ENCODE measurements at regions not wholly inside any gene's neighbourhood (a gene's known extent, or its start where the extent isn't known, plus 50 kb on each side); places are given as distances from the start of the nearest gene placed in this dataset.

DNA sequence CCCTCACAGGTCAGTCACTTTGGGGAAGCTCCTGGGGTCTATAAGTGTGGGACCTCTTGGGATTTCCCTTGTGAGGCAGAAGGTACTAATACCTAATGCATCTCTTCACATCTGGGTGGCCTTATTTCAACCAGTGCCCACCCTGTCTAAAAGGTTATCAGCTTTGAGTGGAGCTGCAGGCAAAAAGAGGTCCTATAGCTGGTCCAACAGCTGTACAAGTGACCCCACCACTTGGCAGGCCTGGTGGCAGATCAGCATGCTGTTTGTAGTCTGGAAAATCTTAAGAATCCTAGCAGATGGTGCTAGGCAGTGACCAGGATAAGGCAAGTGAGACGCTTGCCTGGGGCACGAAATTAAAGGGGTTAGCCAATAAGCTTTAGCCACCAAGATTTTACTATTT, 51.6 kb upstream of the GTSF1L start:
- peak in 1 of 2 donors; percentile 28 for DNase-seq (ENCODE audit: low spot score in 2 of 2)
- intact Hi-C loops (cut with DNase I; ENCODE audit: low total_unique reads): no loop called here
- 82 to 84% methylated on average over 2 of the region's 2 CpGs for WGBS, 2 donors
- no peak overlapping the region for H3K4me3 ChIP-seq (ENCODE audit: low read depth, poor library complexity, severe bottlenecking)
- TF ChIP-seq, protein P1, sequence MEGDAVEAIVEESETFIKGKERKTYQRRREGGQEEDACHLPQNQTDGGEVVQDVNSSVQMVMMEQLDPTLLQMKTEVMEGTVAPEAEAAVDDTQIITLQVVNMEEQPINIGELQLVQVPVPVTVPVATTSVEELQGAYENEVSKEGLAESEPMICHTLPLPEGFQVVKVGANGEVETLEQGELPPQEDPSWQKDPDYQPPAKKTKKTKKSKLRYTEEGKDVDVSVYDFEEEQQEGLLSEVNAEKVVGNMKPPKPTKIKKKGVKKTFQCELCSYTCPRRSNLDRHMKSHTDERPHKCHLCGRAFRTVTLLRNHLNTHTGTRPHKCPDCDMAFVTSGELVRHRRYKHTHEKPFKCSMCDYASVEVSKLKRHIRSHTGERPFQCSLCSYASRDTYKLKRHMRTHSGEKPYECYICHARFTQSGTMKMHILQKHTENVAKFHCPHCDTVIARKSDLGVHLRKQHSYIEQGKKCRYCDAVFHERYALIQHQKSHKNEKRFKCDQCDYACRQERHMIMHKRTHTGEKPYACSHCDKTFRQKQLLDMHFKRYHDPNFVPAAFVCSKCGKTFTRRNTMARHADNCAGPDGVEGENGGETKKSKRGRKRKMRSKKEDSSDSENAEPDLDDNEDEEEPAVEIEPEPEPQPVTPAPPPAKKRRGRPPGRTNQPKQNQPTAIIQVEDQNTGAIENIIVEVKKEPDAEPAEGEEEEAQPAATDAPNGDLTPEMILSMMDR (IDR thresholded peaks at IDR 0.05): no peak
- no peak for TF ChIP-seq POLR2A (IDR thresholded peaks at IDR 0.05)

DNA sequence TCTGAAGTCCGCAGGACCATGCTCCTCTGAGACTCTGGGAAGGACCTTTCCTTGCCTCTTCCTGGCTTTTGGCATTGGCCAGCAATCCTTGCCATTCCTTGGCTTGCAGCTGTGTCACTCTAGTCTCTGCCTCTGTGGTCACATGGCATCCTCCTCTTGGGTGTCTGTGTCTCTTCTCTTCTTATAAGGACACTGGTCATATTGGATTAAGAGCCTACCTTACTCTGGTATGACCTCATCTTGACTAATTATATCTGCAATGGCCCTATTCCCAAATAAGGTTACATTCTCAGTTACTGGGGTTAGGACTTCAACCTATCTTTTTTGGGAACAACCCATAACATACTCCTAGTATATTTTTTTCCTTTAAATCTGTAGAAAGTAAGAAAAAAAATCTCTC, 49.9 kb upstream of the GTSF1L start:
- intact Hi-C loops (cut with DNase I; ENCODE audit: low total_unique reads): no loop called here
- TF ChIP-seq, protein P1 (IDR thresholded peaks at IDR 0.05): no peak
- no peak for TF ChIP-seq POLR2A (IDR thresholded peaks at IDR 0.05)
- DNase-seq (ENCODE audit: low spot score in 2 of 2): peak in 1 of 2 donors; percentile 43
- no peak overlapping the region for H3K4me3 ChIP-seq (ENCODE audit: low read depth, poor library complexity, severe bottlenecking)
- 94 to 97% methylated on average over 1 of the region's 1 CpG for WGBS, 2 donors
